Activated CD4-positive, alpha-beta T cell treated with anti-CD3 and anti-CD28 coated beads, Interleukin-10, Interleukin-2, amounts not matched to agents 100 ng/mL and 50 ng/mL, durations not matched to agents 16 hours and 8 hours (primary cell): ENCODE measurements at regions not wholly inside any gene's neighbourhood (a gene's known extent, or its start where the extent isn't known, plus 50 kb on each side); places are given as distances from the start of the nearest gene placed in this dataset.
A peak's percentile ranks its signal among the peaks of the same experiment; 100 is the strongest.
"Not testable (repeated sequence)": the region's sequence is repeated elsewhere in the genome, so short reads cannot be mapped to it uniquely, and the experiment has no call there.

Experiments
- DNase-seq: peaks from one replicate; pipeline ENCODE4 v3.0.0-alpha.2; 2020

GRCh38 chr6:112522587-112522986 lies 175.5 kb downstream of the RFPL4B start:
- DNase-seq: no peak

GRCh38 chr6:112524071-112524470 lies 176.9 kb downstream of the RFPL4B start:
- DNase-seq: no peak

GRCh38 chr6:112525749-112526148 lies 178.6 kb downstream of the RFPL4B start:
- no peak for DNase-seq

DNA sequence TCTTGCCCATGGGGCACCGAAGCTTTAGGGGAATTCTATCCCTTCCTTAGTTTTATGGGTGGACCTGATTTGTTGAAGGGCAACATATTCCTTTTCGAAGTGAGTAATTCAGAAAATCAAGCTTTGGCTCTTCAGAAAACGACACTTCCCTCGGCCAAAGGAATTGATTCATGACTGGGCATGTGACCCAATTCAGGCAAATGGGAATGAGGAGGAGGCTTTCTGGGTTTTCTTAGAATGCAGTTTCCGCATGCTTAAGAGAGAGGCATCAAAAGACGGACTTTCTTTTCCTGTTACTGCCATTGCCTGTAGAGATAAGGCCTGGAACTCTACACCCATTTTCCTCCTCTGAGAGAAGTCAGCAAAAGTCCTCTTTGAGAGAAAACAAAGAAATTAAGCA lies 179.5 kb downstream of the RFPL4B start:
- no peak for DNase-seq

GRCh38 chr6:112528306-112528705 lies 181.2 kb downstream of the RFPL4B start:
- not testable (repeated sequence) for DNase-seq

DNA sequence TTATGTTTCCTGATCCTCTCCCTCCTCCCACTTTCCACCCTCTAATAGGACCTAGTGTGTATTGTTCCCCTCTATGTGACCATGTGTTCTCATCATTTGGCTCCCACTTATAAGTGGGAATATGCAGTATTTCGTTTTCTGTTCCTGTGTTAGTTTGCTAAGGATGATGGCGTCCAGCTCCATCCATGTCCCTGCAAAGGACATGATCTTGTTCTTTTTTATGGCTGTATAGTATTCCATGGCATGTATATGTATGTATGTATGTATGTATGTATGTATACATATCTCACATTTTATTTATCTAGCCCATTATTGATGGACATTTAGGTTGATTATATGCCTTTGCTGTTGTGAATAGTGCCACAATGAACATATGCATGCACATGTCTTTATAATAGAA lies 188.7 kb downstream of the RFPL4B start:
- no peak for DNase-seq

DNA sequence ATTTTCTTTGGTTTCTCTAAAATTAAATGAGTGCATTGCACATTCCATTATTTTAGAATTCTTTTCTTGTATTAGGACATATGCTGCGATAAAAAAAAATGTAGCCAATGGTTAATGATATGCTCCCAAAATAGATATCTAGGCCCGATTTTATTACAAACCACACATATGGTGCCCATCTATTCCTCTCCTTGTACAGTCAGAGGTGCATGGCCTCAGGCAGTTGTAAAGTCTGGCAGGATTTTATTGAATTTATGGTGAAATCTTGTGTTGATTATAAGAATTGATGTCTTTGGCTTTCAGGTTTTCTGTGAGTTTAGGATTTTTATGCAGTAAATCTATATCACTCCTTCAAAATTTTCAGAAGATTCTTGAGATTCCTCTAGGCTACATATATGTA lies 192.2 kb downstream of the RFPL4B start:
- DNase-seq: no peak

DNA sequence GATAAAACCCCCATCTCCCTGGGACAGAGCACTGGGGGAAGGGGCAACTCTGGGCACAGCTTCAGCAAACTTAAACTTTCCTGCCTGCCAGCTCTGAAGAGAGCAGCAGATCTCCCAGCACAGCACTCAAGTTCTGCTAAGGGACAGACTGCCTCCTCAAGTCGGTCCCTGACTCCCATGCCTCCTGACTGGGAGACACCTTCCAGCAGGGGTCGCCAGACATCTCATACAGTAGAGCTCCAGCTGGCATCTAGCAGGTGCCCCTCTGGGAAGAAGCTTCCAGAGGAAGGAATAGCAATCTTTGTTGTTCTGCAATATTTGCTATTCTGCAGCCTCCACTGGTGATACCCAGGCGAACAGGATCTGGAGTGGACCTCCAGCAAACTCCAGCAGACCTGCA lies 194.7 kb downstream of the RFPL4B start:
- DNase-seq: peak; percentile 6

DNA sequence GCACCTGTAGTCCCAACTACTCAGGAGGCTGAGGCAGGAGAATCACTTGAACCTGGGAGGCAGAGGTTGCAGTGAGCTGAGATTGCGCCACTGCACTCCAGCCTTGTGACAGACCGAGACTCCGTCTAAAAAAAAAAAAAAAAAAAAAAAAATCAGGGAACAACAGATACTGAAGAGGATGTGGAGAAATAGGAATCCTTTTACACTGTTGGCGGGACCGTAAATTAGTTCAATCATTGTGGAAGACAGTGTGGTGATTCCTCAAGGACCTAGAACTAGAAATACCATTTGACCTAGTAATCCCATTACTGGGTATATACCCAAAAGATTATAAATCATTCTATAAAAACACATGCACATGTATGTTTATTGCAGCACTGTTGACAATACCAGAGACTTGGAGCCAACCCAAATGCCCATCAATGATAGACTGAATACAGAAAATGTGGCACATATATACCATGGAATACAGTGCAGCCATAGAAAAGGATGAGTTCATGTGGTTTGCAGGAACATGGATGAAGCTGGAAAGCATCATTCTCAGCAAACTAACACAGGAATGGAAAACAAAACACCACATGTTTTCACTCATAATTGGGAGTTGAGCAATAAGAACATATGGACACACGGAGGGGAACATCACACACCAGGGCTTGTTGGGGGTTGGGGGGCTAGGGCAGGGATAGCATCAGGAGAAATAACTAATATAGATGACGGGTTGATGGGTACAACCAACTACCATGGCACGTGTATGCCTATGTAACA lies 200.4 kb downstream of the RFPL4B start:
- DNase-seq: not testable (repeated sequence)

- no peak for DNase-seq
Observed at GRCh38 chr6:112549749-112550148, 202.6 kb downstream of the RFPL4B start.

DNA sequence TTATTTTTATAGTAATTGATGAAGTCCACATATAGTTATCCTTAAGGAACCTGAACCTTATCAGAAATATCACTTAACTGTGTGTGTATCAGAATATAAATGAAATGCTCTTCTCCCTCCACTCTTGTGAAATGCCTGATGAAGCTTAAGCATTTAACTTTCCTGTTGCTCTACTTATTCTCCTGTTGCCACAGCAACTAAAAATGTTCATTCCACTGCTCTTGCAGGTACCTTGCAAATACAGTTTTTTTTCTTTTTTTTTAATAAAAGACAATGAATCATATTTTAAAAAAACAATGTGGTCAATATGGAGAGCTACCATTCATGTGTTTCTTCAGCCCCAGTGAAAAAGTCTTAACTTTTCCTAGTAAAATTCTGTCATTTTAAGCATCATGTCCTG lies 210.3 kb downstream of the RFPL4B start:
- no peak for DNase-seq

DNA sequence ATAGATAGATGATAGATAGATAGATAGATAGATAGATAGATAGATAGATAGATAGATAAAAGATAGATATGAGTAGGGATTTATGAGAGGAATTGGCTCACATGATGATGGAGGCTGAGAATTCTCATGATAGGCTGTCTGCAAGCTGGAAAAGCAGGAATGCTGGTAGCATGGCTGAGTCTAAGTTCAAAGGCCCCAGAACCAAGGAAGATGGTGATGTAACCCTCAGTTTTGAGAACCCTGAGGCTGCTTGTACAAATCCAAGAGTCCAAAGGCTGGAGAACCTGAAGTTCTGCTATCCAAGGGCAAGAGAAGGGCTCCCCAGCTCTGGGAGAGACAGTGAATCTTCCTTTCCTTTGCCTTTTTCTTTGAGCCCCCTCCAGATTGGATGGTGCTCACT lies 210.8 kb downstream of the RFPL4B start:
- DNase-seq: no peak

- DNase-seq: no peak
Observed at GRCh38 chr6:112560651-112561050, 213.5 kb downstream of the RFPL4B start.

DNA sequence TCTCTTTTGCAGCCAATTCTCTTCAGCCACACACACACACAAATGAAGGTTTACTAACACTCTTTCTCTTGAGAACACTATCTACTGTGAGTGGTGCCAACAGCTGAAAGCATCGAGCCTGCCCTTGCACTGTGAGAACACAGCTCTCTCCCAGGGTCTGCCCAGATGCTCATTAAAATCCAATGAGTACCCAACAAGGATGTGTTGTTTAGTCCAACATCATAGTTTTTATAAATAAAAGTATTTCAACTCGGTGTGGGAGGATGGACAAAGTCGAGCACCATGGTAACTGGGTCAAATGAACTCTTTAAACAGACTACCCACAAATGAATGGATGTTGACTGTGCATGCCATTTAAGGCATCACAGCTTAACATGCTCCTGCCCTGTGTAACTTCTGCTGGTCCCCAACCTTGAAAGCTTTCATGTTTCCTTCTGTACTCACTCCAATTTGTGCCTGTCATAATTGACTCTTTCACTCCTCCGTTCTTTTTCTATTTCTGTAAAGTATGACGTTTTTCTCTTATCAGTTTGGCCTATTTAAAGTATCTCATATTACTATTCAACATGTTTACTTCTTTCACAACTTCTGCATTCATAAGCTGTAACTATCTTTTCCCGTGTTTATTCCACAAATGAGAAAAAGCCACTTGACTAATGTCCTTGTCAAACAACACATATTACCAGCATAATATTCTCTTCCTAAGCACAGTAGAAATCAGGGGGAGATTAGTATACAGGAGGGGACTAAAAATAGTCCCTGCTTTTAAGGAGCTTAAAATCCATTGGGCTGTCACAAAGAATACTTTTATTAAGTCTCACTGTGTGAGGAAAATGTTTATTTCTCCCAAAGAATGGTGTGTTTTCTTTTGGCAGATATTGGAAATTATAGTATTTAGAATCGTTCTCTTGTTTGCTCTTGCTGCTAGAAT lies 215.4 kb downstream of the RFPL4B start:
- no peak for DNase-seq

- no peak for DNase-seq
Observed at GRCh38 chr6:112563368-112563767, 216.2 kb downstream of the RFPL4B start.

GRCh38 chr6:112568066-112568465 lies 220.9 kb downstream of the RFPL4B start:
- no peak for DNase-seq

GRCh38 chr6:112571488-112572270 lies 224.5 kb downstream of the RFPL4B start:
- no peak for DNase-seq

DNA sequence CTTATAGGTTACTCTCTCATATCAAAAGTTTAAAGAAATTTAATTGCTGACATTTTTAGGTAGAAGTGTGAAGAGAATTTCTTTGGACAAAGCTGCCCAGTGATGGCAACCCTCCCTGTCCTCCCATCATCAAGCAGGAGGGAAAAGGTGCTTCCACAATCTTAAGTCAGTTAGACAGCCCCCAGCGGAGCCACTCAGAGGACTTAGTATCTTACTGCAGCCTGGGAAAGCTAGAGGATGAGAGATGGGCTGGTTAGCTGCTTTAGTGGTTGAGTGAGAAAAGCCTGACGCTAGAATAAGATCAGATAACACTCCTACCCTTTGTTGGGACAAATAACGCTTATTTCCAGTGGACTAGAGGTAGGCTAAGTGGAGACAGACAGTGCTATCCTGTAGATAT lies 227.1 kb downstream of the RFPL4B start:
- no peak for DNase-seq

DNA sequence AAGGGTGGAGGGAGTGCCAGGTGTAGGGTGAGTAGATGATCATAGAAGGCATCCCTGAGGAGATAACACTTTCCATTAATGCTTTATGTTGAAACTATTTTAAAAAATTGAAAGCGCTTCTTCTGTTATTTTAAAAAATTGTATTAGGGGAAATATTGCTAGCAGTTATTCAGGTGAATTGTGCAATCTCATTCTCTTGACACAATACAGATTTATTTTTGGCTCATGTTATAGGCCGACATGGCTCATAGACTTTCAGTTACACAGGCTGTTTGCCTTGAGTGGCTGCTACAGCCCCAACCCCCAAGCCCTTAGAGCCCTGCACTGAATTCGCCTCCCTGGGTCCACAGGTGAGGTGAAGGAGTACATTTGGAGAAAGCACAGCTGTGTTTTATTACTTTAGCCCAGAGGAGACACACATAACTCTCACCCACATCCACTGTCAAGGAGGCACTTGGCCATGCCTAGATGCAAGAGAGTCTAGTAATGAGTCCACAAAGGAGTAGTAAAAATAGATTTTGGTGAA lies 228.2 kb downstream of the RFPL4B start:
- no peak for DNase-seq

DNA sequence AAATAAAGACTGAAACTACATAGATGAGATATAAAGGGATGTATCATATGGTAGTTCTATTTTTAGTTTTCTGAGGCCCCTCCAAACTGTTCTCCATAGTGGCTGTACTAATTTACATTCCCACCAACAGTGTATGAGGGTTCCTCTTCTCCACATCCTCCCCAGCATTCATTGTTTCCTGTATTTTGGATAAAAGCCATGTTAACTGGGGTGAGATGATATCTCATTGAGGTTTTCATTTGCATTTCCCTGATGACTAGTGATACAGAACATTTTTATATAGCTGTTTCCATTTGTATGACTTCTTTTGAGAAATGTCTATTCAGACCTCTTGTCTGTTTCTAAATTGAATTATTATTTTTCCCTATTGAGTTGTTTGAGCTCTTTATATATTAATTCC lies 229.3 kb downstream of the RFPL4B start:
- no peak for DNase-seq

DNA sequence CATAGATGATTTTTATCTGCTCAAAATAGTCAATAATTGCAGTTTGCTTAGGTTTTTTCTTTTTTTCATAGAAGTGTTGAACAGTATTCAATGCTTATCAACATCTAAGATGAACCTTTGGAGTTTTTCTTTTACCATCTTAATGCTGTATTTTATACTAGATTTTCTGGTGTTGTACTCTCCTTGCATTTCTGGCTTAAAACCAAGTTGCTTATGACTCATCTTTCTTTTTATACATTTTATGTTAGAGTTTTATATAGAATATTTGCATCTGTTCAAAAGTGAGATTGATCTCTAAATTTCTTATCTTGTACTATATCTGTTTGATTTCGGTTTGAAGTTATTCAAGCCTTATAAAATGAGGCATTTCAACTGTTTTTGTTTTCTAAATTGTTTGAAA lies 232.5 kb downstream of the RFPL4B start:
- DNase-seq: no peak

GRCh38 chr6:112581015-112581414 lies 233.9 kb downstream of the RFPL4B start:
- no peak for DNase-seq

DNA sequence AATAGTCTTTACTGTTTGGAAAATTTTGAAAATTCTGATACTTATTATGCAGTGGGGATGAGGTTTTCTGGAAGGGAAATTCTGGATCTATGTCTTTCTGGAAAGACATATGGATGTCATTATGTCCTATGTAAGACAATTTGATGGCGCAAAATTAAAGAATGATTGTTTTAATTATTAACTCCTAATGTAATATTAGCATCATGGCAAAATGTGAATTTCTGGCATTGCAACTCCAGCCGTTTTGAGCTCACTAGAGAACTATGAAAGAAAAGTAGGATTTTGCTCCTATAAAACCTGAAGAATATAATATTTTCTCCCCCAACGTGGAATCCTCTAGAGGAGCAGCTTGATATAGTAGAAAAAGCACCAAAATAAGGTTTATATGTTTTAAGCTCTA lies 243.2 kb downstream of the RFPL4B start:
- no peak for DNase-seq
